D721Med (cell line): ENCODE measurements at regions not wholly inside any gene's neighbourhood (a gene's known extent, or its start where the extent isn't known, plus 50 kb on each side); places are given as distances from the start of the nearest gene placed in this dataset.

Source experiments
- DNase-seq: peaks from one replicate; pipeline ENCODE4 v3.0.0; 2011; ENCODE audit warnings: low spot score; ENCODE audit not compliant: insufficient read length
- FAIRE-seq: peaks from 2 replicates; lab custom pipeline; 2011; peaks lifted over from hg19 to GRCh38; lab: Jason Lieb, UNC
- TF ChIP-seq, protein P1 (sequence below): IDR thresholded peaks from 2 replicates; pipeline ENCODE4 v1.5.1; 2012; ENCODE audit warnings: mild to moderate bottlenecking, control low read depth; ENCODE audit not compliant: insufficient read depth; ENCODE audit errors: missing control alignments

DNA sequence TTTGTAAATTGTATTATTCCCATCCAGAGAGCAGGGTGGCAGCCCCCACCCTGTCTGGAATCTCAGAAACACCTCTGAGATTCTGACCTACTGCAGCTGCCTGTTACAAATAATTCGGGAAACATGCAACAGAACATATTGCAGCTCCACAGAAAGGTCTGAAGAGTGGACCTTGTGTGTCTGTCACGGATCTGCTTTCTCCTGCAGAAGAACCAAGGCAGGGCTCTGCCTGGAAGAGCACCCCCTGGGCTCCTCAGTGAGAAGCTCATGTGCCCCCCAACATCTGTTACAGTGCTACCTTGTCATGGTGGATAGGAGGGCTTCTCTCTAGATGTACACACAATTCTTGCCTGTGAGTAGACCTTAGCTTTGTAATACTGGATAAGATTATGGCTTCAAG lies 286.6 kb upstream of the GATB start:
- no peak for DNase-seq
- TF ChIP-seq, protein P1, sequence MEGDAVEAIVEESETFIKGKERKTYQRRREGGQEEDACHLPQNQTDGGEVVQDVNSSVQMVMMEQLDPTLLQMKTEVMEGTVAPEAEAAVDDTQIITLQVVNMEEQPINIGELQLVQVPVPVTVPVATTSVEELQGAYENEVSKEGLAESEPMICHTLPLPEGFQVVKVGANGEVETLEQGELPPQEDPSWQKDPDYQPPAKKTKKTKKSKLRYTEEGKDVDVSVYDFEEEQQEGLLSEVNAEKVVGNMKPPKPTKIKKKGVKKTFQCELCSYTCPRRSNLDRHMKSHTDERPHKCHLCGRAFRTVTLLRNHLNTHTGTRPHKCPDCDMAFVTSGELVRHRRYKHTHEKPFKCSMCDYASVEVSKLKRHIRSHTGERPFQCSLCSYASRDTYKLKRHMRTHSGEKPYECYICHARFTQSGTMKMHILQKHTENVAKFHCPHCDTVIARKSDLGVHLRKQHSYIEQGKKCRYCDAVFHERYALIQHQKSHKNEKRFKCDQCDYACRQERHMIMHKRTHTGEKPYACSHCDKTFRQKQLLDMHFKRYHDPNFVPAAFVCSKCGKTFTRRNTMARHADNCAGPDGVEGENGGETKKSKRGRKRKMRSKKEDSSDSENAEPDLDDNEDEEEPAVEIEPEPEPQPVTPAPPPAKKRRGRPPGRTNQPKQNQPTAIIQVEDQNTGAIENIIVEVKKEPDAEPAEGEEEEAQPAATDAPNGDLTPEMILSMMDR = no peak
- FAIRE-seq = no peak

DNA sequence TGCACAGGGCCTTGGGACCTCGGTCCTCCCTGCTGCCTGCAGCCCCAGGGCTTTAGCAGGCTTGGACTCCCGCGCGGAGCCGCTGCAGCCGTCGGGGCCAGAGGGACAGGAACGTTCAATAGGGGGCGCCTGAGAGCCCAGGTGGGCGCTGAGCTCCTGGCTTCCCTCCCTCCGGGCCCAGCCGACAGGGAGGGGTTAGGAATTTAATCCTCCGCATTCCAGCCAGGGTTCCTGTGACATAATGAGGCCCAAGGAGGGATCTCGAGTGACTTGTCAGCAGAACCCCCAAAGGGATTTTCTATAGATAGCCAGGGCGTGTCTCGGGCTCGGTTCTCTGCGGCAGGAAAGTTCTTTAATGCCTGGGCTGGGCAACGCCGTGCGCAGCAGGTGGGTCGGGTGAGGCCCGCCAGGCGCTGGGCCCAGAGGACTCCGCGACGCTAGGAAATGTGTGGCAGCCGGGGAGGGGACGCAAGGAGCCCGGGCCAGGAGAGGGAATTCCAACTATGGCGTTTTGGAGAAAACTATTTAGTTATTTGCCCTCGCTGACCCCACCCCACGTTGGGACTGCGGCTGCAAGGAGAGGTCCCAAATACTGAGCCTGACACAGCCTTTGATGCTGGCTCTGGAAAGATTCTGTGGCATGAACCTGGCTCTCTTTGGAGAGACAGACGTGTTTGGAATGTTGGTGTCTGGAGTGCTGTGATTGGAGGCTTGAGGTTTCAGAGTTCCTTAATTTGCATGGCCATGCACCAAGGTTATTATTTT lies 285.2 kb upstream of the GATB start:
- peak; percentile 59 for DNase-seq
- no peak for FAIRE-seq
- TF ChIP-seq, protein P1 = peak; percentile 66

DNA sequence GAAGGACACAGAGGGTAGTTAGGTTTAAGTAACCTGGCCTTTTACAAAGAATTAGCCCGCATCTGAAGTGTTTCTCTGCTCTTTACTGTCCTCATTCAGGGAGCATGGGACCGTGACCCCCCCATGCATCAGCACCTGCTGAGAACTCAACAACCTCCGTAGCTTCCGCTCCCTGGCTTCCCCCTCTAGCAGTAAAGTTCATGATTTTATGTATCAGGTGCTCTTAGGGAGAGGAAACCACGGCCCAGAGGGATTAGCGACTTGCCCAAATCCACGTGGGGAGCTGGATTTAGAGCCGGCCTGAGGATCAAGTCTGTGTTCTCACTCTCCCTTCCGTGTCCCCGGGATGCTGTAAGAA lies 284.6 kb upstream of the GATB start:
- no peak for DNase-seq
- TF ChIP-seq, protein P1 = no peak
- no peak for FAIRE-seq

DNA sequence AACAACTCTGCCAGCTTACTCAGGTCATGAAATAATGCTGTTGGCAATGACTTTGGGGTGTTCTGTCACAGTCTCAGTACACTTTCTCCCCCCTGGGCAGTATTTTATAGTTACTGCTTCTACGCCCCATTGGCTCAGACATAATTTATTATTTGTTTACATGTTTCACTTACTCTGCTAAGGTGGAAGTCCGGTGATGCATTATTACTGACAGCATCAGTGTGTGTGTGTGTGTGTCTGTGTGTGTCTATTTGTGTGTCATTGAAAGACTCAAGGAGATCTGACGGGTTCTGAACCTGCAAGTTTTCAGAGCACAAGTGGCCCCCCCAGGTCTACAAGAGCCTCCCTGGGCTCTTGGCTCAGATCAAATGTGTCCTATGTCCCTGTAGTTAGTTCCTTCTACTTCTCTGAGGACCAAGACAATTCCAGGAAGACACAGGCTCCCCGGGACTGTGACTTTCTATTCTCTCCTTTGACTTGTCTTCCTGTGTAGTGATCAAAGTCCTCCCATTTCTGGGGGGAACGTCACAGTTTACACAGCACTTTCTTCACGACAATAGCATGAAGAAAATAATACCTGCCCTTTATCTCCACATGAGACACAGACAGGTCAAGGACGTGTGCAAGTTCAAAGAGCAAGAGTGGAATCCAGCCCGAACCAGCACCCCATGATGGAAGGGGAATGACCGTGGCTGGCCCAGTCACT lies 283.7 kb upstream of the GATB start:
- DNase-seq = no peak
- no peak for FAIRE-seq
- TF ChIP-seq, protein P1 = no peak

DNA sequence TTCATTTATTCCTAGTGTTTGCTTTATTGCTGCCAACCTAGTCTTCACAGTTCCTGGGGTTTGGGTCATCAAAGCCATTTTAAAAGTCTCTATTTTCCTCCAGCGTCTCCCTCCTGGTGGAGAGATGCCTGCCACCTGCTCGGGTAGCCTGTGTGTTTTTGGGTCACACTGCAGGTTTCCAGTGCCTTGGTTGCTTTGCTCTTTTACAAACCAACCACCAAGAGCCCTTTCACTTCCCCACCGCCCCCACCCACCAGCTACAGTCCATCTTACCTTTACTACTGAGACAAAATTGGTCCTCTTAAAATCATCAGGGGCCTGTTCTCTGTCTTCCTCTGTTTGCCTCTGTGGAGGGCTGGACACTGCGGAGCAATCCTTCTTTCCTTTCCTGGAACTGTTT lies 280.5 kb upstream of the GATB start:
- FAIRE-seq = no peak
- TF ChIP-seq, protein P1 = no peak
- no peak for DNase-seq

DNA sequence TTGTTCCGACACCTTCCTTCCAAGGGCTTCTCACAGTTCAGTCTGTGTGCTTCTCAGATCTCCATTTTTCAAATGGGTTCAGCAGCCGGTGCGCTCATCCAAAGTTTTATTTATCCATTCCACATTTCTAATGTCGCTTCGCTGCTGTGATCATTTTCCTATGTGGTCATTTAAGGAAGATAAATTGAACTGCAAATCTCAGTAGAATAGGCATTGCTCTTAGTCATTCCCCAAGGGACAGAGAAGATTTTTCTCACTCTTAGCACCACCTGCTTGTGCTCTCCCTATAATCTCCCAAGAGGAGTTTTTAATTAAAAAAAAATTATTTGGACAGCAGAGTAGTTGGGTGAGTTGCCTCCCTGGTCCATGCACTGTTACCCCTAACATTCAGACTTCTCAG lies 278.9 kb upstream of the GATB start:
- DNase-seq (no peak), FAIRE-seq (no peak)
- TF ChIP-seq, protein P1 = no peak

DNA sequence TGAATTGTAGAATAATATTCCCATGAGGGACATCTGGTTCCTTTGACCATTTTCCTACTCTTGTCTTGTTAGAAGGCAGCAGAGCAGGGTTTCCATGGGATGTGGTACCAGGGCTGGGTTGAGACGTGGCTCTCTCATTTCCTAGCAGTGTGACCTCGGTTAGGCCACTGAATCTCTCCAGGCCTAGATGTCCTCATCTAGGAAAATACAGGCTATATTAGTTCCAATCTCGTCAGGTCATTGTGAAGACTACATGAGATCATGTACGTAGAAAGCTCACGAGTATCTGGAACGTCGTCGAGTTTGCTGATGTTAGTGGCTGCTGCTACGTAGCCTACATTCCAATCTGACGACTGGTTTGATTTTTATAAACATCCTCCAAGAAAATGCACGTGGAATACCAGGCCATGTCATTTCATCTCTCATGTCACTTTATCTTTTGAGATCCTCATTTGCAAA lies 278.2 kb upstream of the GATB start:
- no peak for DNase-seq
- TF ChIP-seq, protein P1 = no peak
- FAIRE-seq = no peak
